ENCODE measurements at regions not wholly inside any gene's neighbourhood (a gene's known extent, or its start where the extent isn't known, plus 50 kb on each side); places are given as distances from the start of the nearest gene placed in this dataset.

DNA sequence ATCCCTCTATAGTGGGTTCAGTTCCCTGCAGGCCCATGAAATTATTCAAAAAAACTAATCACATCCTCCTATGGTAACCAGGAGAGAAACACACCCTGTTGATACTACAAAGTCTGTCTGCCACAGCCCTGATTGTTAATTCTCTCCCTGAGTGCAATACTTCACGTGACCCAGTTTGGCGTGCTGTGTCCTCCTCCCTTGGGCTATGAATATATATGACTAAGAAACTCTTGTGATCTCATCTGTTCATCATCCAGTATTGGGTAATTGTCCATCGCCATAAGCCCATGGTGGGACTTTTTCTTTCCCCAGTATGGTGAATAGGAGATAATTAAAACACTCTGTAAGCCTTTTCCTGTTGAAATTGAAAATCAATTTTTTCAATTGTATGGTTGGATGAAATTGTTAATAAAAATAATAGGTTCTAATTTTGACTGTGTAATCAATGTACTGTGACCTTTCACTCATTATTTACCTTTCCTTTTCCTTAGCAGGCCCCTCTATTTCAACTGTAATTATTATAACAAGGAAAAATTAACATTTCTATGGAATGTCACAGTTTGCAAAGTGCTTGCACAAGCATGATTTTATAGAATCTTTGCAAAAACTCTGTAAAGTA is 1822.6 kb downstream of the SUCLG1 start:
- Histone ChIP-seq H3K79me2 (ENCODE audit: control insufficient read depth, insufficient read depth, low read length) (no peaks in the 10 kb centered on the region), H3K27ac (ENCODE audit: control insufficient read depth, insufficient read depth) (no peak overlapping the region), H3K36me3 (ENCODE audit: control insufficient read depth in 2 of 2, insufficient read depth in 2 of 2, low read length in 1 of 2) (no peaks in the 10 kb centered on the region), H3K9ac (ENCODE audit: control insufficient read depth, insufficient read depth, low read length) (no peak overlapping the region), H4K20me1 (ENCODE audit: control insufficient read depth, insufficient read depth) (no peaks in the 10 kb centered on the region), H2AFZ (ENCODE audit: control insufficient read depth, low read depth, low read length) (no peak overlapping the region), H3K4me1 (ENCODE audit: control insufficient read depth, insufficient read depth, low read length) (no peaks in the 10 kb centered on the region), H3K4me2 (ENCODE audit: control insufficient read depth, insufficient read depth) (no peak overlapping the region), H3K4me3 (no peak overlapping the region), H3K9me3 (replicated peaks; ENCODE audit: control insufficient read depth, insufficient read depth, low read length) (no peaks in the 10 kb centered on the region), H3K27me3 (replicated peaks in 1 of 2; ENCODE audit: control insufficient read depth in 2 of 2, insufficient read depth in 2 of 2, low read length in 1 of 2) (no peaks in the 10 kb centered on the region)
- ChIA-PET POLR2A (no interaction called here), CTCF (no interaction called here), RAD21 (ENCODE audit: unreplicated experiment) (no interaction called here), SMC1A (ENCODE audit: uncharacterized antibody, unreplicated experiment) (no interaction called here)
- WGBS (ENCODE audit: insufficient coverage, insufficient replicate concordance, low lambda C conversion rate, missing lambda C conversion rate), result 28% methylated on average over 3 of the region's 3 CpGs
- ATAC-seq (no peak), FAIRE-seq (no peak), DNase-seq (ENCODE audit: low read depth, low spot score) (no peak)
- BruUV-seq (replicated peaks), result no TSS peak
- in situ Hi-C loops (cut with MboI), result no loop called here
- TF ChIP-seq ETV6 (conservative IDR thresholded peaks at IDR 0.05 in 1 of 2, IDR thresholded peaks at IDR 0.05 in 1 of 2; ENCODE audit: borderline replicate concordance in 1 of 2, low read depth in 1 of 2), result no peak
- no peak for TF ChIP-seq JUNB (IDR thresholded peaks at IDR 0.05)
- TF ChIP-seq TCF12 (IDR thresholded peaks at IDR 0.05; ENCODE audit: low read depth, low read length), result no peak
- TF ChIP-seq MEF2A (IDR thresholded peaks at IDR 0.05; ENCODE audit: insufficient read depth, low read depth, low read length), result no peak
- no peak for TF ChIP-seq IKZF2 (IDR thresholded peaks at IDR 0.05)
- TF ChIP-seq, protein P1, sequence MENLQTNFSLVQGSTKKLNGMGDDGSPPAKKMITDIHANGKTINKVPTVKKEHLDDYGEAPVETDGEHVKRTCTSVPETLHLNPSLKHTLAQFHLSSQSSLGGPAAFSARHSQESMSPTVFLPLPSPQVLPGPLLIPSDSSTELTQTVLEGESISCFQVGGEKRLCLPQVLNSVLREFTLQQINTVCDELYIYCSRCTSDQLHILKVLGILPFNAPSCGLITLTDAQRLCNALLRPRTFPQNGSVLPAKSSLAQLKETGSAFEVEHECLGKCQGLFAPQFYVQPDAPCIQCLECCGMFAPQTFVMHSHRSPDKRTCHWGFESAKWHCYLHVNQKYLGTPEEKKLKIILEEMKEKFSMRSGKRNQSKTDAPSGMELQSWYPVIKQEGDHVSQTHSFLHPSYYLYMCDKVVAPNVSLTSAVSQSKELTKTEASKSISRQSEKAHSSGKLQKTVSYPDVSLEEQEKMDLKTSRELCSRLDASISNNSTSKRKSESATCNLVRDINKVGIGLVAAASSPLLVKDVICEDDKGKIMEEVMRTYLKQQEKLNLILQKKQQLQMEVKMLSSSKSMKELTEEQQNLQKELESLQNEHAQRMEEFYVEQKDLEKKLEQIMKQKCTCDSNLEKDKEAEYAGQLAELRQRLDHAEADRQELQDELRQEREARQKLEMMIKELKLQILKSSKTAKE (IDR thresholded peaks at IDR 0.05; ENCODE audit: low read depth, poor library complexity, severe bottlenecking), result no peak
- no peak for TF ChIP-seq MTA3 (IDR thresholded peaks at IDR 0.05; ENCODE audit: borderline replicate concordance, low read length)
- no peak for TF ChIP-seq SMC3 (IDR thresholded peaks at IDR 0.05; ENCODE audit: borderline replicate concordance, low read length)
- TF ChIP-seq SUPT20H (IDR thresholded peaks at IDR 0.05; ENCODE audit: borderline replicate concordance, control insufficient read depth, low read depth, low read length), result no peak
- no peak for TF ChIP-seq HDAC6 (IDR thresholded peaks at IDR 0.05; ENCODE audit: unreplicated experiment)
- TF ChIP-seq RCOR1 (conservative IDR thresholded peaks at IDR 0.05; ENCODE audit: low read depth, low read length), result no peak
- no peak for TF ChIP-seq DPF2 (IDR thresholded peaks at IDR 0.05)
- intact Hi-C loops (cut with micrococcal nuclease; ENCODE audit: unreplicated experiment), result no loop called here
